ENCODE measurements at regions not wholly inside any gene's neighbourhood (a gene's known extent, or its start where the extent isn't known, plus 50 kb on each side); places are given as distances from the start of the nearest gene placed in this dataset.

DNA sequence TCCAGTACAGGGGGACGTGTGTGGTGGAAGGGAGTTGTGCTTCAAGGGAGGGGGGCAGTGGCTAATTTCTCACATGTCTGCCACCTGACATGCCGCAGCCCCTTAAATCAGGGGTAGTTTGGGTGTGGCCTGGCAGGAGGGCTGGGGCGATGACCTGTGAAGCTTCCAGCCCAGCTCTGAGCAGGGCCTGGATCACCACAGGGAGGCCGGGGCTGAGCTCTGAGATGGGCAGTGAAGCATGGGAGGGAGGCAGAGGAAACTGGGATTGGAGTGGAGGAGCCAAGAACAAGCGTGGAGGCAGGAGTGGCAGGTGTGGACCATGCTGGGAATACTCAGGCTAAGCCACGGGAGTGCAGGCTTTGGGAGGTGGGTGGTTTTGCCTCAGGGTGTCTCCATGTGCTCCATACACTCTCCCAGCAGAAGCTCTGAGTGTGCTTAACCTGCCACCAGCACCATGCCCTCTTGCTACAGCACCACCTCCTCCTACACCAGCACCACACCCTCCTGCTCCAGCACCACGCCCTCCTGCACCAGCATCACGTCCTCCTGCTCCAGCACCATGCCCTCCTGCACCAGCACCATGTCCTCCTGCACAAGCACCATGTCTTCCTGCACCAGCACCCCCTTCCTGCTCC is 99.3 kb upstream of the SHH start:
- H4K91ac ChIP-seq (ENCODE audit: insufficient read depth, low read depth, low read length), result no peak overlapping the region
- TF ChIP-seq, protein P1, sequence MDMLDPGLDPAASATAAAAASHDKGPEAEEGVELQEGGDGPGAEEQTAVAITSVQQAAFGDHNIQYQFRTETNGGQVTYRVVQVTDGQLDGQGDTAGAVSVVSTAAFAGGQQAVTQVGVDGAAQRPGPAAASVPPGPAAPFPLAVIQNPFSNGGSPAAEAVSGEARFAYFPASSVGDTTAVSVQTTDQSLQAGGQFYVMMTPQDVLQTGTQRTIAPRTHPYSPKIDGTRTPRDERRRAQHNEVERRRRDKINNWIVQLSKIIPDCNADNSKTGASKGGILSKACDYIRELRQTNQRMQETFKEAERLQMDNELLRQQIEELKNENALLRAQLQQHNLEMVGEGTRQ (IDR thresholded peaks at IDR 0.05; ENCODE audit: low read depth, low read length), result no peak
- TF ChIP-seq NFE2L2 (IDR thresholded peaks at IDR 0.05; ENCODE audit: low read depth, low read length) (no peak), POLR2A (IDR thresholded peaks at IDR 0.05; ENCODE audit: low read depth, low read length) (no peak), SMC3 (IDR thresholded peaks at IDR 0.05; ENCODE audit: low read depth, low read length) (no peak), RFX5 (IDR thresholded peaks at IDR 0.05; ENCODE audit: low read depth, low read length) (no peak), BHLHE40 (IDR thresholded peaks at IDR 0.05; ENCODE audit: low read depth, low read length) (no peak), MXI1 (IDR thresholded peaks at IDR 0.05; ENCODE audit: borderline replicate concordance, low read depth, low read length) (no peak), CHD1 (IDR thresholded peaks at IDR 0.05; ENCODE audit: low read depth, low read length) (no peak), MAZ (IDR thresholded peaks at IDR 0.05; ENCODE audit: borderline replicate concordance, low read depth, low read length) (no peak), FOS (IDR thresholded peaks at IDR 0.05; ENCODE audit: low read depth, low read length) (no peak)
- TF ChIP-seq, protein P2, sequence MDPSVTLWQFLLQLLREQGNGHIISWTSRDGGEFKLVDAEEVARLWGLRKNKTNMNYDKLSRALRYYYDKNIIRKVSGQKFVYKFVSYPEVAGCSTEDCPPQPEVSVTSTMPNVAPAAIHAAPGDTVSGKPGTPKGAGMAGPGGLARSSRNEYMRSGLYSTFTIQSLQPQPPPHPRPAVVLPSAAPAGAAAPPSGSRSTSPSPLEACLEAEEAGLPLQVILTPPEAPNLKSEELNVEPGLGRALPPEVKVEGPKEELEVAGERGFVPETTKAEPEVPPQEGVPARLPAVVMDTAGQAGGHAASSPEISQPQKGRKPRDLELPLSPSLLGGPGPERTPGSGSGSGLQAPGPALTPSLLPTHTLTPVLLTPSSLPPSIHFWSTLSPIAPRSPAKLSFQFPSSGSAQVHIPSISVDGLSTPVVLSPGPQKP (IDR thresholded peaks at IDR 0.05; ENCODE audit: borderline replicate concordance, low read depth, low read length), result no peak
- no peak overlapping the region for H4K8ac ChIP-seq (ENCODE audit: low read depth in 2 of 2, low read length in 2 of 2)
- intact Hi-C loops (cut with micrococcal nuclease), result no loop called here
- ATAC-seq (ENCODE audit: low read depth), result no peak
- no peaks in the 10 kb centered on the region for H3K9me1 ChIP-seq (ENCODE audit: insufficient read depth, low read length)
- no peak overlapping the region for H3K23ac ChIP-seq (ENCODE audit: low read depth, low read length)
- no peak overlapping the region for H3K4me2 ChIP-seq (ENCODE audit: low read depth, low read length)
- H2BK5ac ChIP-seq (ENCODE audit: low read depth, low read length, poor library complexity, severe bottlenecking), result no peak overlapping the region
- H3K27ac ChIP-seq (ENCODE audit: insufficient read depth, low read length), result no peak overlapping the region
- peaks cover 22% of the 10 kb centered on the region for H3K9me3 ChIP-seq (ENCODE audit: control insufficient read depth, insufficient read depth, low read length)
- H3K56ac ChIP-seq (ENCODE audit: extremely low read depth, insufficient read depth, low read length), result no peak overlapping the region
- ChIA-PET POLR2A (ENCODE audit: unreplicated experiment) (no interaction called here), CTCF (no interaction called here)
- no peak overlapping the region for H3K9ac ChIP-seq (ENCODE audit: low read depth, low read length)
- H3K27me3 ChIP-seq (ENCODE audit: control insufficient read depth, insufficient read depth, low read length), result no peaks in the 10 kb centered on the region
- H2AK9ac ChIP-seq (replicated peaks; ENCODE audit: low read depth, low read length, poor library complexity), result no peak overlapping the region
- H3K4me1 ChIP-seq (ENCODE audit: control insufficient read depth, insufficient read depth, low read length), result no peaks in the 10 kb centered on the region
- no peak overlapping the region for H3K4me3 ChIP-seq (ENCODE audit: insufficient read depth, low read depth, low read length)
- dilution Hi-C loops (cut with HindIII; ENCODE audit: low sequenced_read_pairs, unreplicated experiment), result no loop called here
- H4K5ac ChIP-seq (ENCODE audit: low read depth, low read length), result no peak overlapping the region
- H3K79me1 ChIP-seq (ENCODE audit: low read depth in 1 of 2, low read length in 2 of 2), result no peaks in the 10 kb centered on the region
- no peak overlapping the region for H3K4ac ChIP-seq (ENCODE audit: low read depth, low read length)
- no peaks in the 10 kb centered on the region for H3K36me3 ChIP-seq (ENCODE audit: control insufficient read depth, insufficient read depth, low read length)
- H3K18ac ChIP-seq (ENCODE audit: low read depth, low read length), result no peak overlapping the region
- in situ Hi-C loops (cut with MboI; ENCODE audit: low sequenced_read_pairs), result no loop called here
- H2BK20ac ChIP-seq (ENCODE audit: low read depth, low read length), result no peak overlapping the region
- H2BK15ac ChIP-seq (ENCODE audit: low read depth, low read length), result no peak overlapping the region
- no peak overlapping the region for H2AFZ ChIP-seq (replicated peaks; ENCODE audit: low read length, poor library complexity)
- no peak overlapping the region for H3K14ac ChIP-seq (replicated peaks; ENCODE audit: low read depth, low read length)
- DNase-seq, result no peak
- H2BK120ac ChIP-seq (ENCODE audit: low read depth, low read length), result no peak overlapping the region
- no TSS peak for BruUV-seq (replicated peaks)
- H4K20me1 ChIP-seq (ENCODE audit: insufficient read depth, low read length), result no peaks in the 10 kb centered on the region
- no peak overlapping the region for H2AK5ac ChIP-seq (ENCODE audit: low read depth, low read length)
- 18% methylated on average over 3 of the region's 8 CpGs; no CpG with 5 or more reads in 1 of the 2 experiments for WGBS, 2 experiments (ENCODE audit: extremely low coverage in 2 of 2, insufficient read length in 1 of 2)
